ENCODE measurements at regions not wholly inside any gene's neighbourhood (a gene's known extent, or its start where the extent isn't known, plus 50 kb on each side); places are given as distances from the start of the nearest gene placed in this dataset.

DNA sequence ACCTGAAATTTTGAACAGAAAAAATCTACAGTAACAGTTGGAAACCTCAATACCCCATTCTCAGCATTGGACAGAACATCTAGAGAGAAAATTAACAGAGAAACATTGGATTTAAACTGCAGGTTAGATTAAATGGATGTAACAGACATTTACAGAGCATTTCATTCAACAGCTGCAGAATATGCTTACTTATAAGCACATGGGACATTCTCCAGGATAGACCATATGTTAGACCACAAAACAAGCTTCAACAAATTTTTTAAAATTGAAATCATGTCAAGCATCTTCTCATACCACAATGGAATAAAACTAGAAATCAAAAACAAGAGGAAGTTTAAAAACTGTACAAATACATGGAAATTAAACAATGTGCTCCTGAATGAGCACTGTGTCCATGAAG is 316.3 kb downstream of the FAM170A start:
- Histone ChIP-seq H4K20me1 (ENCODE audit: insufficient read depth, low read length) (no peaks in the 10 kb centered on the region), H3K4me1 (ENCODE audit: insufficient read depth, low read length) (no peaks in the 10 kb centered on the region), H2AFZ (ENCODE audit: low read depth, low read length) (no peak overlapping the region), H3K36me3 (ENCODE audit: insufficient read depth, low read length) (no peaks in the 10 kb centered on the region), H3K79me2 (ENCODE audit: insufficient read depth, low read length) (no peaks in the 10 kb centered on the region), H3K4me2 (ENCODE audit: low read length) (no peak overlapping the region), H3K27me3 (ENCODE audit: insufficient read depth, low read length) (no peaks in the 10 kb centered on the region), H3K4me3 (ENCODE audit: insufficient read depth, low read depth, low read length) (no peak overlapping the region), H3K27ac (ENCODE audit: low read depth, low read length) (no peak overlapping the region), H3K9me3 (ENCODE audit: insufficient read depth, low read depth, low read length) (no peaks in the 10 kb centered on the region), H3K9ac (ENCODE audit: low read length) (no peak overlapping the region)
- H3K4me3 Mint-ChIP-seq (ENCODE audit: unreplicated experiment): no peak overlapping the region
- no peaks in the 10 kb centered on the region for H3K27me3 Mint-ChIP-seq (ENCODE audit: low read depth, unreplicated experiment)
- no peak for DNase-seq (ENCODE audit: low read depth)
- H3K27ac Mint-ChIP-seq (ENCODE audit: unreplicated experiment): no peak overlapping the region
- TF ChIP-seq EZH2 (IDR thresholded peaks at IDR 0.05; ENCODE audit: insufficient read depth, low read length): no peak
- TF ChIP-seq, protein P1, sequence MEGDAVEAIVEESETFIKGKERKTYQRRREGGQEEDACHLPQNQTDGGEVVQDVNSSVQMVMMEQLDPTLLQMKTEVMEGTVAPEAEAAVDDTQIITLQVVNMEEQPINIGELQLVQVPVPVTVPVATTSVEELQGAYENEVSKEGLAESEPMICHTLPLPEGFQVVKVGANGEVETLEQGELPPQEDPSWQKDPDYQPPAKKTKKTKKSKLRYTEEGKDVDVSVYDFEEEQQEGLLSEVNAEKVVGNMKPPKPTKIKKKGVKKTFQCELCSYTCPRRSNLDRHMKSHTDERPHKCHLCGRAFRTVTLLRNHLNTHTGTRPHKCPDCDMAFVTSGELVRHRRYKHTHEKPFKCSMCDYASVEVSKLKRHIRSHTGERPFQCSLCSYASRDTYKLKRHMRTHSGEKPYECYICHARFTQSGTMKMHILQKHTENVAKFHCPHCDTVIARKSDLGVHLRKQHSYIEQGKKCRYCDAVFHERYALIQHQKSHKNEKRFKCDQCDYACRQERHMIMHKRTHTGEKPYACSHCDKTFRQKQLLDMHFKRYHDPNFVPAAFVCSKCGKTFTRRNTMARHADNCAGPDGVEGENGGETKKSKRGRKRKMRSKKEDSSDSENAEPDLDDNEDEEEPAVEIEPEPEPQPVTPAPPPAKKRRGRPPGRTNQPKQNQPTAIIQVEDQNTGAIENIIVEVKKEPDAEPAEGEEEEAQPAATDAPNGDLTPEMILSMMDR (IDR thresholded peaks at IDR 0.05; ENCODE audit: insufficient read depth, low read depth, low read length): no peak
- no peaks in the 10 kb centered on the region for H3K36me3 Mint-ChIP-seq (ENCODE audit: low read depth, unreplicated experiment)
- FAIRE-seq: no peak
- H3K4me1 Mint-ChIP-seq (ENCODE audit: low read depth, unreplicated experiment): peaks cover 10% of the 10 kb centered on the region
- peaks cover 2% of the 10 kb centered on the region for H3K9me3 Mint-ChIP-seq (ENCODE audit: unreplicated experiment)

GRCh38 chr5:119948162-119948561 is 318.8 kb downstream of the FAM170A start:
- Histone ChIP-seq H3K27me3 (ENCODE audit: insufficient read depth, low read length) (no peaks in the 10 kb centered on the region), H2AFZ (ENCODE audit: low read depth, low read length) (no peak overlapping the region), H3K36me3 (ENCODE audit: insufficient read depth, low read length) (no peaks in the 10 kb centered on the region), H3K9me3 (ENCODE audit: insufficient read depth, low read depth, low read length) (no peaks in the 10 kb centered on the region), H3K4me3 (ENCODE audit: insufficient read depth, low read depth, low read length) (no peak overlapping the region), H3K27ac (ENCODE audit: low read depth, low read length) (no peak overlapping the region), H3K9ac (ENCODE audit: low read length) (no peak overlapping the region), H3K79me2 (ENCODE audit: insufficient read depth, low read length) (no peaks in the 10 kb centered on the region), H4K20me1 (ENCODE audit: insufficient read depth, low read length) (no peaks in the 10 kb centered on the region), H3K4me1 (ENCODE audit: insufficient read depth, low read length) (no peaks in the 10 kb centered on the region), H3K4me2 (ENCODE audit: low read length) (no peak overlapping the region)
- no peaks in the 10 kb centered on the region for H3K36me3 Mint-ChIP-seq (ENCODE audit: low read depth, unreplicated experiment)
- H3K4me1 Mint-ChIP-seq (ENCODE audit: low read depth, unreplicated experiment): peaks cover 7% of the 10 kb centered on the region
- H3K9me3 Mint-ChIP-seq (ENCODE audit: unreplicated experiment): peaks cover 2% of the 10 kb centered on the region
- H3K4me3 Mint-ChIP-seq (ENCODE audit: unreplicated experiment): no peak overlapping the region
- TF ChIP-seq, protein P1 (IDR thresholded peaks at IDR 0.05; ENCODE audit: insufficient read depth, low read depth, low read length): no peak
- TF ChIP-seq EZH2 (IDR thresholded peaks at IDR 0.05; ENCODE audit: insufficient read depth, low read length): no peak
- no peak for DNase-seq (ENCODE audit: low read depth)
- no peaks in the 10 kb centered on the region for H3K27me3 Mint-ChIP-seq (ENCODE audit: low read depth, unreplicated experiment)
- FAIRE-seq: no peak
- H3K27ac Mint-ChIP-seq (ENCODE audit: unreplicated experiment): no peak overlapping the region

DNA sequence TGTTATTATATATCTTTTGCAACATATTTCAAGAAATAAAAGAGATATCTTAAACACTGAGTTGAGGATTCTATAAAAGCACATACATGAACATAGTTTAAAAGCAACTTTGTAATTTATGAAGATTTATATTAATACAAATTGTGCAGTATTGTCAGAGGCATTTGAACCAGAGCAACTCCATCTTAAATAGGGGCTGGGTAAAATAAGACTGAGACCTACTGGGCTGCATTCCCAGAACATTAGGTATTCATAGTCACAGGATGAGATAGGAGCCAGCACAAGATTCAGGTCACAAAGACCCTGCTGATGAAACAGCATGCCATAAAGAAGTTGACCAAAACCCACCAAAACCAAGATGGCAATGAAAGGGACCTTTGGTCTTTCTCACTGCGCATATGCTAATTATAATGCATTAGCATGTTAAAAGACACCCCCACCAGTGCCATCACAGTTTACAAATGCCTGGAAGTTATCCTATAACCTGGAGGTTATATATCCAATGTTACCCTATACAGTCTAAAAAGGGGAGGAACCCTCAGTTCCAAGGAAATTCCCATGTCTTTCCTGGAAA is 320.2 kb downstream of the FAM170A start:
- Mint-ChIP-seq H3K4me3 (ENCODE audit: unreplicated experiment) (no peak overlapping the region), H3K9me3 (ENCODE audit: unreplicated experiment) (peaks cover 2% of the 10 kb centered on the region), H3K27me3 (ENCODE audit: low read depth, unreplicated experiment) (no peaks in the 10 kb centered on the region), H3K27ac (ENCODE audit: unreplicated experiment) (no peak overlapping the region), H3K4me1 (ENCODE audit: low read depth, unreplicated experiment) (peaks cover 7% of the 10 kb centered on the region), H3K36me3 (ENCODE audit: low read depth, unreplicated experiment) (no peaks in the 10 kb centered on the region)
- Histone ChIP-seq H3K4me3 (ENCODE audit: insufficient read depth, low read depth, low read length) (no peak overlapping the region), H3K9me3 (ENCODE audit: insufficient read depth, low read depth, low read length) (no peaks in the 10 kb centered on the region), H2AFZ (ENCODE audit: low read depth, low read length) (no peak overlapping the region), H3K36me3 (ENCODE audit: insufficient read depth, low read length) (no peaks in the 10 kb centered on the region), H3K4me1 (ENCODE audit: insufficient read depth, low read length) (no peaks in the 10 kb centered on the region), H4K20me1 (ENCODE audit: insufficient read depth, low read length) (no peaks in the 10 kb centered on the region), H3K4me2 (ENCODE audit: low read length) (no peak overlapping the region), H3K9ac (ENCODE audit: low read length) (no peak overlapping the region), H3K27ac (ENCODE audit: low read depth, low read length) (no peak overlapping the region), H3K27me3 (ENCODE audit: insufficient read depth, low read length) (no peaks in the 10 kb centered on the region), H3K79me2 (ENCODE audit: insufficient read depth, low read length) (no peaks in the 10 kb centered on the region)
- no peak for FAIRE-seq
- no peak for DNase-seq (ENCODE audit: low read depth)
- TF ChIP-seq EZH2 (IDR thresholded peaks at IDR 0.05; ENCODE audit: insufficient read depth, low read length): no peak
- TF ChIP-seq, protein P1 (IDR thresholded peaks at IDR 0.05; ENCODE audit: insufficient read depth, low read depth, low read length): no peak
